22Rv1 (cell line): ENCODE measurements at regions not wholly inside any gene's neighbourhood (a gene's known extent, or its start where the extent isn't known, plus 50 kb on each side); places are given as distances from the start of the nearest gene placed in this dataset.

ENCODE experiments used
- ZFX ChIP-seq: fragments of 450-650 bp; IDR thresholded peaks from 2 replicates; pipeline ENCODE4 v1.6.1; 2017; ENCODE audit warnings: antibody characterized with exemption, borderline replicate concordance
- TF ChIP-seq, protein P1 (sequence below): fragments of 450-650 bp; IDR thresholded peaks from 2 replicates; pipeline ENCODE4 v1.5.1; 2017; ENCODE audit warnings: mild to moderate bottlenecking

DNA sequence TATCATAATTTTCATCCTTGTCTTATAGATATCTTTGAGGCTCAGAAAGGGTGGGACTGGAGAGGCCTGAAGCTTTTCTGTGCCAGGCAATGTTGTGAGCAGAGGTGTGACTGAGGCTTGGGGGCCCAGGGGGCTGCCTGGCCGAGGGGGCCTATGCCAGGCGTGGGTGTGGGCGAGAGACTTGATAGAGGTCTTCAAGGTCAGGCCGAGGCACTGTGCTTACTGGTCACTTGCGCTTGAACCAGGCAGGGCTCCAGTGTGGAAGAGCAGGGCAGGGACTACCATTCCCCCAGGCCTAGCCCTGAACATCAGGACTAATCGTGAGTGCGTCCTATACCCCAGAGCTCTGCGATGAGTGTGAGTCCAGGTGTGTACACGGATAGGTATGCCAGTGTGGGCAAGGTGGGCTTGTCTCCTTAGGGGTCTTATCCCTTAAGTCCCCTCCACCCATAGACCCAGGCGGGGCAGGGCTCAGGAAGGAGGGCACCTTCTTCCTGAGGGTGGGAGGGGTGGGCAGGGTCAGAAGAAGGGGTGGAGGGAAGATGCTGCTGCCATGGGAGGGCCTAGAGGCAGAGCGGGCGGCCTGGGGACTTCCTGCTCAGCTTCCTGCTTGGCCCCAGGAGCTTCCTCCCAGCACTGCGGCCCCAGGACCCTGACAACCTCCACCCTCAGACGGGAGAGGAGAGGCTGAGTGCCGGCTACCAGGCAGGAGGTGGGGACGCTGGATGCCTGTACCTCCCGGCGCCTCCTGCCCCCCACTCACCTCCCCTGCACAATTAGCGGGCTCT, 84.7 kb downstream of the LINGO1 start:
- TF ChIP-seq, protein P1, sequence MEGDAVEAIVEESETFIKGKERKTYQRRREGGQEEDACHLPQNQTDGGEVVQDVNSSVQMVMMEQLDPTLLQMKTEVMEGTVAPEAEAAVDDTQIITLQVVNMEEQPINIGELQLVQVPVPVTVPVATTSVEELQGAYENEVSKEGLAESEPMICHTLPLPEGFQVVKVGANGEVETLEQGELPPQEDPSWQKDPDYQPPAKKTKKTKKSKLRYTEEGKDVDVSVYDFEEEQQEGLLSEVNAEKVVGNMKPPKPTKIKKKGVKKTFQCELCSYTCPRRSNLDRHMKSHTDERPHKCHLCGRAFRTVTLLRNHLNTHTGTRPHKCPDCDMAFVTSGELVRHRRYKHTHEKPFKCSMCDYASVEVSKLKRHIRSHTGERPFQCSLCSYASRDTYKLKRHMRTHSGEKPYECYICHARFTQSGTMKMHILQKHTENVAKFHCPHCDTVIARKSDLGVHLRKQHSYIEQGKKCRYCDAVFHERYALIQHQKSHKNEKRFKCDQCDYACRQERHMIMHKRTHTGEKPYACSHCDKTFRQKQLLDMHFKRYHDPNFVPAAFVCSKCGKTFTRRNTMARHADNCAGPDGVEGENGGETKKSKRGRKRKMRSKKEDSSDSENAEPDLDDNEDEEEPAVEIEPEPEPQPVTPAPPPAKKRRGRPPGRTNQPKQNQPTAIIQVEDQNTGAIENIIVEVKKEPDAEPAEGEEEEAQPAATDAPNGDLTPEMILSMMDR: no peak
- TF ChIP-seq ZFX: no peak
